ENCODE measurements at regions not wholly inside any gene's neighbourhood (a gene's known extent, or its start where the extent isn't known, plus 50 kb on each side); places are given as distances from the start of the nearest gene placed in this dataset.

DNA sequence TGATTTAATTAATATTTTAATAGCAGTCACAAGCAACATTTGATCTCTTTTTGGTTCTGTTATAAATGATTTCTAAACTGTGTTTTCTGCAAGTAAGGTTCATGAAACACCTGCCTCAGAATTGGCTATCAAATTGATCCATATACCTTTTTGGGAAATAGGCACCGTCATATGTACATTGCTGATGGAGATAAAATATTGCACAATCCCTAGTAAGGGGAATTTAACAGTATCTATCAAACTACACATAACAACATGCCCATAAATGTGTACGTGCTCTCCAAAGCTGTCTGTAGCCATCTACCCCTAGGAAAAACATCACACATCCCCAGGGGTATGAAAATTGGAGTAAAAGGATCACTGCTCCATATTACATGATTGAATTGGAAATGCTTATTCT, 167.3 kb upstream of the CPNE8 start:
- no peak for TF ChIP-seq JUND (IDR thresholded peaks at IDR 0.05; ENCODE audit: low read length)
- no peak for TF ChIP-seq SUZ12 (IDR thresholded peaks at IDR 0.05; ENCODE audit: low read length)
- TF ChIP-seq, protein P1, sequence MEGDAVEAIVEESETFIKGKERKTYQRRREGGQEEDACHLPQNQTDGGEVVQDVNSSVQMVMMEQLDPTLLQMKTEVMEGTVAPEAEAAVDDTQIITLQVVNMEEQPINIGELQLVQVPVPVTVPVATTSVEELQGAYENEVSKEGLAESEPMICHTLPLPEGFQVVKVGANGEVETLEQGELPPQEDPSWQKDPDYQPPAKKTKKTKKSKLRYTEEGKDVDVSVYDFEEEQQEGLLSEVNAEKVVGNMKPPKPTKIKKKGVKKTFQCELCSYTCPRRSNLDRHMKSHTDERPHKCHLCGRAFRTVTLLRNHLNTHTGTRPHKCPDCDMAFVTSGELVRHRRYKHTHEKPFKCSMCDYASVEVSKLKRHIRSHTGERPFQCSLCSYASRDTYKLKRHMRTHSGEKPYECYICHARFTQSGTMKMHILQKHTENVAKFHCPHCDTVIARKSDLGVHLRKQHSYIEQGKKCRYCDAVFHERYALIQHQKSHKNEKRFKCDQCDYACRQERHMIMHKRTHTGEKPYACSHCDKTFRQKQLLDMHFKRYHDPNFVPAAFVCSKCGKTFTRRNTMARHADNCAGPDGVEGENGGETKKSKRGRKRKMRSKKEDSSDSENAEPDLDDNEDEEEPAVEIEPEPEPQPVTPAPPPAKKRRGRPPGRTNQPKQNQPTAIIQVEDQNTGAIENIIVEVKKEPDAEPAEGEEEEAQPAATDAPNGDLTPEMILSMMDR (IDR thresholded peaks at IDR 0.05; ENCODE audit: control extremely low read depth in 1 of 3, insufficient read depth in 1 of 3, low read depth in 1 of 3, low read length in 3 of 3), result no peak
